ENCODE measurements at regions not wholly inside any gene's neighbourhood (a gene's known extent, or its start where the extent isn't known, plus 50 kb on each side); places are given as distances from the start of the nearest gene placed in this dataset.

DNA sequence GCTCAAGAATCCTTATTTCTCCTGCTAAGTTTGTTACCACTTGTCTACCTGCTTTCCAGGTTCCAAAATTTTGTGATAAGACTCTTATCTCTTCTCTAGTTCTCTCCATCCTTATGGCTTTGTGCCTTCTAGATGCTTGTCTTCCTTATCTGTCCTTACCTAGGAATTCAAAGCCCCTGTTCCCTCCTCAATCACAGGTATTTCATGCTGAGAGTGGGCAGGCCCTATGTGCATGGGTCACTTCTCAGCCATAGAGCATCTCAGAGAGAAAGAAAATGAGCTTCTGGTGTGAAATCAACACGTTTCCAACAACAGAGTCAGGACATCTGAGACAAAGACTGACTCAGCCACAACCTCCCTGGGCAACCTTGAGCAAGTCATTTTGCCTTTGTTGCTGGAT lies 214.1 kb upstream of the TLE3 start:
- TF ChIP-seq POLR2A (IDR thresholded peaks at IDR 0.05) (no peak), CTCF (IDR thresholded peaks at IDR 0.05) (no peak)
